ENCODE measurements at regions not wholly inside any gene's neighbourhood (a gene's known extent, or its start where the extent isn't known, plus 50 kb on each side); places are given as distances from the start of the nearest gene placed in this dataset.

- TF ChIP-seq POLR2A (IDR thresholded peaks at IDR 0.05) (no peak), CTCF (IDR thresholded peaks at IDR 0.05) (no peak)
Measured at GRCh38 chr2:160934991-160935390, 225.2 kb upstream of the TANK start.
